Natural killer cell (primary cell): ENCODE measurements at regions not wholly inside any gene's neighbourhood (a gene's known extent, or its start where the extent isn't known, plus 50 kb on each side); places are given as distances from the start of the nearest gene placed in this dataset.

Experiments used
- ATAC-seq, 3 donors: fragments of 150-1000 bp in 2 of 3; fragments of 200-7000 bp in 1 of 3; cut with Tn5 transposase; 1 replicate in 1 of 3; 2 replicates in 2 of 3; pipeline ENCODE4 v1.10.0; 2021; ENCODE audit warnings: mild to moderate bottlenecking in 2 of 3, moderate library complexity in 2 of 3
- DNase-seq, 2 donors: peaks; one replicate each; pipeline versions ENCODE4 v3.0.0 to v3.0.0-alpha.2; 2013 to 2021; ENCODE audit warnings: mixed read lengths in 1 of 2
- H3K27ac ChIP-seq: one replicate; pipeline ENCODE4 v1.5.1; 2013; ENCODE audit warnings: mild to moderate bottlenecking, low read length
- H3K27me3 ChIP-seq: one replicate; pipeline ENCODE4 v1.6.1; 2013; ENCODE audit warnings: low read length; ENCODE audit not compliant: control insufficient read depth, insufficient read depth
- H3K36me3 ChIP-seq: one replicate; pipeline ENCODE4 v1.6.1; 2013; ENCODE audit warnings: low read length; ENCODE audit not compliant: control insufficient read depth, insufficient read depth
- H3K4me1 ChIP-seq: one replicate; pipeline ENCODE4 v1.6.1; 2013; ENCODE audit warnings: low read length; ENCODE audit not compliant: control insufficient read depth, insufficient read depth
- H3K4me3 ChIP-seq: one replicate; pipeline ENCODE4 v1.5.1; 2013; ENCODE audit warnings: low read length
- H3K9me3 ChIP-seq: one replicate; pipeline ENCODE4 v1.6.1; 2013; ENCODE audit warnings: low read length; ENCODE audit not compliant: control insufficient read depth, insufficient read depth
- H3K27ac Mint-ChIP-seq, 2 donors: one replicate each; pipeline ENCODE4 v1.8.0; 2022; ENCODE audit warnings: mild to moderate bottlenecking in 2 of 2, mixed read lengths in 2 of 2, moderate library complexity in 1 of 2
- H3K27me3 Mint-ChIP-seq, 2 donors: one replicate each; pipeline ENCODE4 v1.8.0; 2022; ENCODE audit warnings: low read depth in 2 of 2, mixed read lengths in 2 of 2
- H3K36me3 Mint-ChIP-seq: one replicate; pipeline ENCODE4 v1.8.0; 2022; ENCODE audit warnings: mixed read lengths
- H3K4me1 Mint-ChIP-seq, 2 donors: one replicate each; pipeline ENCODE4 v1.8.0; 2022; ENCODE audit warnings: mixed read lengths in 2 of 2
- H3K4me3 Mint-ChIP-seq: one replicate; pipeline ENCODE4 v1.8.0; 2022; ENCODE audit warnings: mild to moderate bottlenecking, moderate library complexity, mixed read lengths
- H3K9me3 Mint-ChIP-seq, 2 donors: one replicate each; pipeline ENCODE4 v1.8.0; 2022; ENCODE audit warnings: mixed read lengths in 2 of 2
- WGBS: methylation state at CpG from one replicate; pipeline ENCODE4 v1.1.7; 2013; ENCODE audit warnings: missing lambda C conversion rate; ENCODE audit not compliant: insufficient coverage; 5-methylcytosine and 5-hydroxymethylcytosine counted together
- intact Hi-C: fragments of 100-400 bp; cut with micrococcal nuclease; formaldehyde crosslinking; loops from one replicate; pipeline ENCODE4 v1.14.2; 2022
- TF ChIP-seq, protein P1 (sequence below): fragments of 200-600 bp; IDR thresholded peaks from one replicate; pipeline ENCODE4 v1.8.0; 2022; ENCODE audit warnings: antibody characterized with exemption

DNA sequence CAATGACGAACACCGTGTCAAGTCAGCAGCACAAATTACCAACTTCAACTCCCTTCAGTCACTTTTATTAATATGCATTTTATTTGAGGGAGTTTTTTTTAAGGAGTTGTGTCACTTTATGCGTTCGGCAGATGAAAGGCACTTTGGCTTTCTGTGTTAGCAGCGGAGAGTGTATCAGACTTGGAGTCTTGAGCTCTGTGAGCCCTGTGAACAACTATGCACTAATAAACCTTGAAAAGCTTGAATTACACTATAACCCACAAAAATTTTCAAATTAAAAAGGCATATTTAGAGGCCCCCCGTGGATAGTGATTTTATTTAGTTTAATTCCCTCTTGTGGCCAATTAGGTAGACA is 335.3 kb upstream of the NT5E start:
- Mint-ChIP-seq H3K27me3 (no peaks in the 10 kb centered on the region), H3K4me1 (no peaks in the 10 kb centered on the region), H3K9me3 (peaks cover 2 to 3% of the 10 kb centered on the region in 2 donors), H3K36me3 (no peaks in the 10 kb centered on the region), H3K27ac (no peak overlapping the region), H3K4me3 (no peak overlapping the region)
- no peak overlapping the region for H3K27ac ChIP-seq
- intact Hi-C loops, result no loop called here
- ATAC-seq, result no peak
- no peaks in the 10 kb centered on the region for H3K9me3 ChIP-seq
- no peaks in the 10 kb centered on the region for H3K36me3 ChIP-seq
- H3K27me3 ChIP-seq, result no peaks in the 10 kb centered on the region
- 97% methylated on average over 5 of the region's 6 CpGs for WGBS
- no peak for DNase-seq
- H3K4me1 ChIP-seq, result no peaks in the 10 kb centered on the region
- TF ChIP-seq, protein P1, sequence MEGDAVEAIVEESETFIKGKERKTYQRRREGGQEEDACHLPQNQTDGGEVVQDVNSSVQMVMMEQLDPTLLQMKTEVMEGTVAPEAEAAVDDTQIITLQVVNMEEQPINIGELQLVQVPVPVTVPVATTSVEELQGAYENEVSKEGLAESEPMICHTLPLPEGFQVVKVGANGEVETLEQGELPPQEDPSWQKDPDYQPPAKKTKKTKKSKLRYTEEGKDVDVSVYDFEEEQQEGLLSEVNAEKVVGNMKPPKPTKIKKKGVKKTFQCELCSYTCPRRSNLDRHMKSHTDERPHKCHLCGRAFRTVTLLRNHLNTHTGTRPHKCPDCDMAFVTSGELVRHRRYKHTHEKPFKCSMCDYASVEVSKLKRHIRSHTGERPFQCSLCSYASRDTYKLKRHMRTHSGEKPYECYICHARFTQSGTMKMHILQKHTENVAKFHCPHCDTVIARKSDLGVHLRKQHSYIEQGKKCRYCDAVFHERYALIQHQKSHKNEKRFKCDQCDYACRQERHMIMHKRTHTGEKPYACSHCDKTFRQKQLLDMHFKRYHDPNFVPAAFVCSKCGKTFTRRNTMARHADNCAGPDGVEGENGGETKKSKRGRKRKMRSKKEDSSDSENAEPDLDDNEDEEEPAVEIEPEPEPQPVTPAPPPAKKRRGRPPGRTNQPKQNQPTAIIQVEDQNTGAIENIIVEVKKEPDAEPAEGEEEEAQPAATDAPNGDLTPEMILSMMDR, result no peak
- no peak overlapping the region for H3K4me3 ChIP-seq

DNA sequence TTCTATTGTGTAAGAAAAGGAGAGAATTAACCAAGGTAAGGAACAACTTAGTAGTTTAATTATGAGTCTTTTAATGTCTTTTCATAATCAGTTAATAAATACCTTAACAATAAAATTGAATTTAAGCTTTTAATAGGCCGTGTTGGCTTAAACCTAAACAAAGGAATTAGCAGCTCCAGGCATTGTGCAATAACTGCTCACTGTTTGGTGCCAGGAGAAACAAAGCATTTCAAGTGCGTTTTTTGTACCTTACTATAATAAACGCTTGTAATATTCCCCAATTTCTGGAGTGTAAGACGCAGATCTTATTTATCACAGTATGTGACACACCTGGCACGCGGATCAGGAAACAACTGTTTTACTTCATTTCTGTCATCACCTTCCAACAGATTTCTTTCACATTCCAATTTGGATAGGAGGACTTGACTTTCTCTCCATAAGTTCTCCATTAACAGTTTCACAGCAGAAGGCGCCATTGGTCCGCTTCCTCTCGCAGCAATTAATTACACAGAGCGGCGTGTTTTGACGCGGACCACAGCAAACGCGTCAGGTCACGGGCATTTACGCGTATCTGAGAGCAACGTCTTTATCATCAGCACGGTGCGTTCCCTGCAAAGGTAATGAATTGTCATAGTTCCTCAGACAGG is 335.8 kb upstream of the NT5E start:
- H3K4me1 Mint-ChIP-seq, result no peaks in the 10 kb centered on the region
- no peak overlapping the region for H3K4me3 ChIP-seq
- 93% methylated on average over 21 of the region's 21 CpGs for WGBS

DNA sequence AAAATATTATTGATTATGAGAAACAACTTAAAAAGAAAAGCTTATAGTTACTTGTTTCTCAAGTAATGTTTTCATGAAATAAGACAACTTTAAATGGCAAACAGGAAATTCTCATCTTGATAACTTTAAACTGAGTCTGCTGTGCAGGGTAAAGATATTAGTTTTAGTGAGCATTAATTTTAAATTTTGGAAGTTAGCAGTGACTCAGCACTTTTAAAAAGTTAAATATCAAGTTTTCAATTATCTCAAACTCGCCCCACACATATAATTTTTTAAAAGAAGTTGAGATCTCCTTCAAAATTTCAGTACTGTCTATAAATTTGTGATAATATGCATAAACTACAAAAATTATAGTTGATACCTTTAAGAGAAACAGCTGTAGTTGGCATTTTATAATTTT is 337.3 kb upstream of the NT5E start:
- no peak overlapping the region for H3K27ac ChIP-seq
- intact Hi-C loops, result no loop called here
- peaks cover 4 to 6% of the 10 kb centered on the region in 2 donors for H3K9me3 Mint-ChIP-seq
- DNase-seq (no peak), ATAC-seq (no peak)
- no peaks in the 10 kb centered on the region for H3K36me3 Mint-ChIP-seq
- no peaks in the 10 kb centered on the region for H3K36me3 ChIP-seq
- H3K27me3 ChIP-seq, result no peaks in the 10 kb centered on the region
- TF ChIP-seq, protein P1, result no peak
- H3K27ac Mint-ChIP-seq, result no peak overlapping the region
- H3K4me1 ChIP-seq, result no peaks in the 10 kb centered on the region
- H3K4me1 Mint-ChIP-seq, result no peaks in the 10 kb centered on the region
- no peaks in the 10 kb centered on the region for H3K27me3 Mint-ChIP-seq
- no peak overlapping the region for H3K4me3 ChIP-seq
- no peaks in the 10 kb centered on the region for H3K9me3 ChIP-seq
- H3K4me3 Mint-ChIP-seq, result no peak overlapping the region
- no CpG with 5 or more reads among the region's 1 CpG for WGBS

More for the DNA sequence above, 335.8 kb upstream of the NT5E start:
- TF ChIP-seq, protein P1, result no peak
- Histone ChIP-seq H3K4me1 (no peaks in the 10 kb centered on the region), H3K27ac (no peak overlapping the region), H3K27me3 (no peaks in the 10 kb centered on the region), H3K9me3 (no peaks in the 10 kb centered on the region), H3K36me3 (no peaks in the 10 kb centered on the region)
- no peak for ATAC-seq
- DNase-seq, result no peak
- Mint-ChIP-seq H3K27ac (no peak overlapping the region), H3K27me3 (no peaks in the 10 kb centered on the region), H3K9me3 (peaks cover 2 to 3% of the 10 kb centered on the region in 2 donors), H3K4me3 (no peak overlapping the region), H3K36me3 (no peaks in the 10 kb centered on the region)
- intact Hi-C loops, result no loop called here

DNA sequence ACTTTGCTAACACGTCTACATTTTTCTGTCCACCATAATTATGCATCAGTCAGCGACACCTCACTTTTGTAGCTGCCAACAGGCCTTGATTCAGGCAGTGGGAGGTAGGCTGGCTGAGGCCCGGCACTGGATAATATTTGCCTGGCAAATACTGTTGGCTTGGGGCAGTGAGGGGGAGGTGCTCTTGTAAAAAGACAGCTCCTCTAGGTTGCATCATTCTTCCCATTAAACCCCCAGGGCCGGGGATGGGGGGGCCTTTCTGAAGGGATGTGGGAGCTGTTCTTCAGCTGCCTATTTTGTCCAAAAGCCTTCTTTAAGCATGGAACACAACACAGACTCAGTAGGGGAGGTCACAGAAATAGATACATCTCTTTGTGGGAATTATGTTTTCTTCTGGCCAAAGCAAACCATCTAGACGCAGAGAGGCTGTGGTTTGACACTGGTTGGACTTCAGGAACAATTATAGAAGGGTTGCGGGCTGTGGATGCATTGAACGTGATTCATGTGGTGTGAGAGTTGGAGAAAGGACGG is 338.3 kb upstream of the NT5E start:
- Mint-ChIP-seq H3K36me3 (no peaks in the 10 kb centered on the region), H3K27ac (no peak overlapping the region), H3K27me3 (no peaks in the 10 kb centered on the region), H3K9me3 (peaks cover 4 to 7% of the 10 kb centered on the region in 2 donors), H3K4me1 (no peaks in the 10 kb centered on the region), H3K4me3 (no peak overlapping the region)
- TF ChIP-seq, protein P1, result no peak
- DNase-seq (no peak), ATAC-seq (no peak)
- 87% methylated on average over 7 of the region's 8 CpGs for WGBS
- no peak overlapping the region for H3K4me3 ChIP-seq
- no peaks in the 10 kb centered on the region for H3K4me1 ChIP-seq
- no peaks in the 10 kb centered on the region for H3K27me3 ChIP-seq
- intact Hi-C loops, result no loop called here
- H3K36me3 ChIP-seq, result no peaks in the 10 kb centered on the region
- H3K27ac ChIP-seq, result no peak overlapping the region
- no peaks in the 10 kb centered on the region for H3K9me3 ChIP-seq
